ENCODE measurements at regions not wholly inside any gene's neighbourhood (a gene's known extent, or its start where the extent isn't known, plus 50 kb on each side); places are given as distances from the start of the nearest gene placed in this dataset.
"Not testable (repeated sequence)": the region's sequence is repeated elsewhere in the genome, so short reads cannot be mapped to it uniquely, and the experiment has no call there.

- no peak for FAIRE-seq
Measured at GRCh38 chr4:20046931-20047677, 204.6 kb upstream of the SLIT2 start.

- FAIRE-seq = no peak
Measured at GRCh38 chr4:20046179-20046578, 205.5 kb upstream of the SLIT2 start.

GRCh38 chr4:20044966-20045365 lies 206.7 kb upstream of the SLIT2 start:
- no peak for FAIRE-seq

DNA sequence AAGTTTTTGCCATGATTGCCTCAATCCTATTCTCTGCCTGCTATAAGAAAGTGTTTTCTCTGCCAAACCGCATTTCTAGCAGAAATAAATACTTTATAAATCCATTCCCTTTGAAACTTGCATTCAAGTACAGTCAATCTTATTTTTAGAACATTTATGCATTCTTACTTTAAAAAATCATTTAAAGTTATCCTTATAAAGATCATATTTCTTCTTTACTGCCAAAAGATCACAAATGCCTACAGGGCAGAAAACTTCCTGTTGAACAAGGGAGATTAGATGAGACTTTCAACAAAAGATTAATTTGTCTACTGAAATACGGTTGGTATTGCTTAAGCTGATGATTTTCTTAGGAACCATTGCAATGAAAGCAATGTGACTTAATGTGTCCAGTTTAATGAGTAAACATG lies 207.2 kb upstream of the SLIT2 start:
- FAIRE-seq = no peak

GRCh38 chr4:20043991-20044390 lies 207.7 kb upstream of the SLIT2 start:
- no peak for FAIRE-seq

- FAIRE-seq = no peak
Measured at GRCh38 chr4:20042769-20043168, 208.9 kb upstream of the SLIT2 start.

DNA sequence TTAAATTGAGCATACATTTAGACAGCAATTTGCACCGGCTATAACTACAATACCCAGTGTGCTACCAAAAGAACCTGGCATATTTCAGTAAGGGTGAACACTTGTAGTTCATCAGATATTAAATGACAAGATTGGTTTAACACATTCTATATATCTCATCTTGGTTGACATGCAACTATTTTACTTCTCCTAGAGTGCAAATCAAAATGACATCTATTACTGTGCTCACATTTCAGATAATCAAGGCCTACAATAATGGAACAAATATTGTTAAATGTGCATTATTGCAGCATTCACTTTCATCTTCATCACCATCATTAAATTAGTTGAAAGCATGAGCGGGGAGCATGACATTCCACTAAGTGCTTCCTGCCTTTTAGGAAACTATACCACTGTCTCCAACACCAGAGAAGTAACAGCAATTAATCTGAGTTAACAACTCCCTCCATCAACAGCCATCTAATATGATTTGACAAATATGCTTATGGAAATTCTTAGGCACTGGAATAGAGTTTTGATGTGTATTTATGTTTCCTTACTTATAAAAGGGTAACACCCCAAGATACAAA lies 209.8 kb upstream of the SLIT2 start:
- no peak for FAIRE-seq

DNA sequence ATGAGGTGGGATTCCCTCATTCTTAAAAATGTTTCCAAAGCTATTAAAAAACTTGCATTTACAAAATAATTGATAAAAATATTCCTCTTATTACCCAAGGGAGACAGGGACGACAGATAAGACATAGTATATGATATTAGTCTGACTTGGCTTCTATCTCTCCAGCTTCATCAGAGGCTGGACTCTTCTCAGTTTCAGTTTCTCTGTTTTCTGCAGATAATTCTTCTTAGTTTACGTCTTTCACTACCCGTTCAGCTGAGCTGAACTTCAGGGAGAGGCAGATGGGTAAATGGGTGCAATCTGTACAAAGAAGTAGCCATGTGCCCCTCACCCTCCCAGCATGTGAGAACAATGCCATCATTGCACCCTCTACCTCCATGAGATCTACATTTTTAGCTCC lies 214.0 kb upstream of the SLIT2 start:
- no peak for FAIRE-seq

- FAIRE-seq = no peak
Measured at GRCh38 chr4:20030108-20030507, 221.6 kb upstream of the SLIT2 start.

DNA sequence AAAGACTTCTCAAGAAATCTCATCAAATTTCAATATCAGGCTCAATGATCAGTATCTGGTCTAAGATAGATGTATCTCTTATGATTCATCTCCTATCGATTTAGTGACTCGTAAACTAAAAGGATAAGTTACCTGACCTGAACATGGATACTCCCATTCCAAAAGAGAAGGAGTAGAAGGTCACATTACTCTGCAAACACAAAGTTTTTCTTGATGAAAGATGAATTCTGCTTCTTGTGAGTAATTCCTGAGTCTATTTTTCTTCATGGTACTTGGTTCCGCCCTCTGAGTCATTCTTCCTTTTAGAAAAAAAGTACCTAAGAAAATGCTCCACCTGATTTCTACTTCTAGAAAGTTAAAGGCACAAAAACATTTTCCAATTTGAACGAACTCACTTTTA lies 223.1 kb upstream of the SLIT2 start:
- FAIRE-seq = no peak

- FAIRE-seq = no peak
Measured at GRCh38 chr4:20026456-20026855, 225.2 kb upstream of the SLIT2 start.

- no peak for FAIRE-seq
Measured at GRCh38 chr4:20022471-20022870, 229.2 kb upstream of the SLIT2 start.

- no peak for FAIRE-seq
Measured at GRCh38 chr4:20020056-20020455, 231.6 kb upstream of the SLIT2 start.

DNA sequence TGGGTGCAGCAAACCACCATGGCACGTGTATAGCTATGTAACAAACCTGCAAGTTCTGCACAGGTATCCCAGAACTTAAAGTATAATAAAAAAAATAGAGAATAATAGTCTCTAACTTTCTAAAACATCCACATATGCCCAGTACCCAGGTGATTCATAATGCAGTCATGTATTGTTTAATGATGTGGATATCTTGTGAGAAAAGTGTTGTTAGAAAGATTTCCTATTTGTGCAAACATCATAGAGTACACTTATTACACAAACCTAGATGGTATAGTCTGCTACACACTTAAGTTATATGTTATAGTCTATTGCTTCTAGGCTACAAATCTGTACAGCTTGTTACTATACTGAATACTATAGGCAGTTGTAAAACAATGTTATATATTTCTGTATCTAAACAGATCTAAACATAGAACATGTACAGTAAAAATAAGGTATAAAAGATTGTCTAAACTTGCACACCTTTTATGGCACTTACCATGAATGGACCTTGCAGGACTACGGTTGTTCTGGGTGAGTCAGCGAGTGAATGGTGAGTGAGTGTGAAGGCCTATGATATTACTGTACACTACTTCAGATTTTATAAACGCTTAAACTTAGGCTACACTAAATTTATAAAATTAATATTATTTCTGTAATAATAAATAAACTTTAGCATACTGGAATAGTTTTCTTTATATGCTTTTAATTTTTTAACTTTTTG lies 232.2 kb upstream of the SLIT2 start:
- no peak for FAIRE-seq

- no peak for FAIRE-seq
Measured at GRCh38 chr4:20017777-20018115, 234.0 kb upstream of the SLIT2 start.

DNA sequence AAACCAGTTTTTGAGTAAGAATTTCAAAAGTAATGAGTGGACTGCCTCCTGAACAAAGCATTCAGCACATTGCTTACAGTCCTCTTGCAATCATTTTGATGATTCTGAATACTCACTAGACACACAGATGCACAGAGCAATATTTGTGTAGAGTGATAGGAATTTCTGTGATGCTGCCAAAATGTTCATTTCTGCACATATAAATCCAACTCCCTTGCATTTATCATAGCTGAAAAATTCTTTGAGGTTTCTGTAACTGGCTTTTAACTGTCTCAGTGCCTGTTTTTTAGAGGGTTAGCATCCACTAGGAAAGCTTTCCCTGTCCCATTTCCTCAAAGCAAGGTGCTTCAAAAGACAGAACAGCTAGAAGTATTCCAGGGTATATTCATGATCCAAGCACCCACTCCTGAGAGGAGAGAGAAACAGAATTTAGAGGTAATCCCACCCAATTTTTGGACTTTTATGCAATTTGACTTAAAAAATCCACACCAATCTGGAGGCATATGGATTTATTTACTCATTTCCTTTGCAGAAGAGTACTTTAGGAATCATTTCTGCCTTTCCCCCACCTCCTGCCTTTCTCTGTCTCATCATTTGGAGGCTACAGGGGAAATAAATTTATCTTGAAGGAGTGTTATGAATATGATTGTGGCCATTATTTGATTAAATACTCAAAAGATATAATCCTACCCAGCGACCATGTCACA lies 234.5 kb upstream of the SLIT2 start:
- FAIRE-seq = no peak

DNA sequence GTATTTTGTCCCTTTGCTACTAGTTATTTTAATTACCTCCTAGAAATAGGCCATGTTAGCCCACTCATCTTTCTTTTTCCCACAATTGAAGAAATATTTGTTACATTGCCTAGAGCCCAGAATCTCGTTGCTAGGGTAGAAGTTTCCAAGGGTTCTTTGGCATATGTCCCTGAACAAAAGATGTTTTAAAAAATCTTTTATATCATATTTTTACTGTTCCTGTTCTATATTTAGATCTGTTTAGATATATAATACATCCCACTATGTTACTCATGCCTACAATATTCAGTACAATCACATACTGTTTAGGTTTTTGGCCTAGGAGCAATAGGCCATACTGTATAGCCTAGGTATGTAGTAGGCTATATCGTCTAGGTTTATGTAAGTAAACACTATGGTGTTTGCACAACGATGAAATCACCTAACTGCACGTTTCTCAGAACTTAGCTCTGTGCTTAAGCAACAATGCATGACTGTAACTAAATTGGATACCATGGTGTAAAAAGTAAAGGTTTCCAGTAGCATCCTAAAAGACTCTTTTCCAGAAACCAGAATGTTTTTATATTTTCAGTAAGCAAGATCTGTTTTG lies 236.0 kb upstream of the SLIT2 start:
- no peak for FAIRE-seq

DNA sequence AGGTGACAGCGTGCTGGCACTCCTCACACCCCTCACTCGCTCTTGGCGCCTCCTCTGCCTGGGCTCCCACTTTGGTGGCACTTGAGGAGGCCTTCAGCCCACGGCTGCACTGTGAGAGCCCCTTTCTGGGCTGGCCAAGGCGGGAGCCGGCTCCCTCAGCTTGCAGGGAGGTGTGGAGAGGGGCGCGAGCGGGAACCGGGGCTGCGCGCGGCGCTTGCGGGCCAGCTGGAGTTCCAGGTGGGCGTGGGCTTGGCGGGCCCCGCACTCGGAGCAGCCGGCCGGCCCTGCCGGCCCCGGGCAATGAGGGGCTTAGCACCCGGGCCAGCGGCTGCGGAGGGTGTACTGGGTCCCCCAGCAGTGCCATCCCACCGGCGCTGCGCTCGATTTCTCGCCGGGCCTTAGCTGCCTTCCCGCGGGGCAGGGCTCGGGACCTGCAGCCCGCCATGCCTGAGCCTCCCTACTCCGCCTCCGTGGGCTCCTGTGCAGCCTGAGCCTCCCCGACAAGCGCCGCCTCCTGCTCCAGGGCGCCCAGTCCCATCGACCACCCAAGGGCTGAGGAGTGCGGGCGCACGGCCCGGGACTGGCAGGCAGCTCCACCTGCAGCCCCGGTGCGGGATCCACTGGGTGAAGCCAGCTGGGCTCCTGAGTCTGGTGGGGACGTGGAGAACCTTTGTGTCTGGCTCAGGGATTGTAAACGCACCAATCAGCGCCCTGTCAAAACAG lies 247.7 kb upstream of the SLIT2 start:
- FAIRE-seq = not testable (repeated sequence)

DNA sequence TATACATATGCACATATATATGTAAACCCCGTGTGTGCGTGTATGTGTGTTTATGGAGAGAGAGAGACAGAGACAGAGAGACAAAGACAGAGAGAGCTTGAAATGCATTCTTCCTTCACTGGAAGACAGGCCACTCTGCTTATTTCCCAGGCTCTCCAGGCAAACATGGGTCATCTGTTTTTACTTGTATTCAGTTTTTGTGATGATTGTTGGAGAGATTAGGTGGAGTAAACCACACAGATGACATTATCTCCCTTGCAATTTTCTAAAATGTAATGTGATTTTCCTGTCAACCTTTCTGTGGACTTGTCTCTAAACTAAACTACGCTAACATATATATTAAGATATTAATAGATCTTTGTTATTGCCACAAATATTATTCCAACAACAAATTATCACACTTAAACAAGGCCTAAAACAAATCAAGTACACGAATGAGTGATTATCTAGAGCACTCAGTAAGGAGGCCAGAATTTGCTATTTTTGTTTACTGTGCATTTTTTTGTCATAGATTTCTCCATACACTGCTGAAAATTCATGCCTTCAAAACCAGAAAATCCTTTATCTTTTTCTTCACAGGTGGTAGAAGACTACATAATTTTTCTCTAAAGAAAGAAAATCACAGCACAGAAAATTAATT lies 251.8 kb upstream of the SLIT2 start:
- no peak for FAIRE-seq

DNA sequence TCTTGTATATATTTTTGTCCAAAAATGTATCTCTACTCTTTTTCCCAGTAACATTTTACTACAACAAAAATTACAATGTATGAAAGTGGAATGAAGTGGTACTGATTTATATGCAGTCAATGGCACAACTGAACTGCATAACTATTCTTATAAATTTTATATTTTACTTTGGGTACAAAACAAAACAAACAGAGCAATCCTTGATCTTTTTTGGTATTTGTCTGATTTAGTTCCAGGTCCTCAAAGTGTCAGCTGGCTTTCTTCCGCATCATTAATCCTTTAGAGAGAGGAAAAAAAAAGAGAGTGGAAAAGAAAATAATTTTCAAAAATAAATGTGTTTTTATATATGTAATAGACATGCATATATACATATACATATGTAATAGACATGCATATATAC lies 252.4 kb upstream of the SLIT2 start:
- no peak for FAIRE-seq

DNA sequence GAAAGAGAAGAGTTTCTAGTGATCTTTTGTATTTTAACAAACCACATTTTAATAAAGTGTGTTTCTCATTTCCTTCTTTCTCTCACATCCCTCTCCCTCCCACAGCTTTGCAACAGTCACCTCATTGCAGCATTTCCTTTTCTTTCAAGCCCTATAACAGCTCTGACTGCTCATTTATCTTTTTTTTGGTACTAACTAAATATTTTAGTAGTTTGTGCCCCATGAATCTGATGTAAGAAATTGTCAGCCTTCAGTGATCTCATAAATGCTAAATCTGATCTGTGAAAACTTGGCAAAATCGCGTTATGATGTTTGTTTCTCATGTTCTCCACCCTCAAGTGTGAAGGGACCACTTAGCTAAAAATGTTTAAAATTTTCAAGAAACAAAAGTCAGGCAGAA lies 258.5 kb upstream of the SLIT2 start:
- FAIRE-seq = no peak

DNA sequence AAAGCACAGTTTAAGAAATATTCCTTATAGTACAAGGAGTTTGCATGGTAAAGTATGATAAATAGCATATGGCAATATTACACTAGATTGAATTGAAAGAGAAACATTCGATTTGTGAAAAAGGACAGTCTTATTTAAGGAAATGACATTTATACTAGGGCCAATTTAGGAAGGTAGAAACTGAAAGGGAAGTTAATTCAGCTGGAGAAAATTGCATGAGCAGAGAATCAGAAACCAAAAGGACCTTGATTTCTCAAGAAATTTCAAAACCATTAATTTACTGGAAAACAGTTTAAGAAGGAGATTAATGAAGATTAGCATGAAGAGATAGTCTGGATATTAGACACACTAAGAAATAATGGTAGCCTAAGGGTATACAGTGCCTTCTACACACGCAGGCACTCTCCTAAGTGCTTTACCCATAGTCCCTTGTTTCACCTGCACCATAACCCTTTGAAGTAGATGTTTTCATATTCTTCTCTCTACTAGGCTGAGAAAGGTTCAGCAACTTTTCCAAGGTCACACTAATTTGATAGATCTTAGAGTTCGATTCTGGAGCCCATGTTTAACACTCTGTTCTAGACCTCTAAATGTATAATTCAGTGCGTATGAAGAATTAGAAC lies 259.1 kb upstream of the SLIT2 start:
- FAIRE-seq = no peak

All from A204.1 (cell line).